ENCODE measurements at regions not wholly inside any gene's neighbourhood (a gene's known extent, or its start where the extent isn't known, plus 50 kb on each side); places are given as distances from the start of the nearest gene placed in this dataset.

DNA sequence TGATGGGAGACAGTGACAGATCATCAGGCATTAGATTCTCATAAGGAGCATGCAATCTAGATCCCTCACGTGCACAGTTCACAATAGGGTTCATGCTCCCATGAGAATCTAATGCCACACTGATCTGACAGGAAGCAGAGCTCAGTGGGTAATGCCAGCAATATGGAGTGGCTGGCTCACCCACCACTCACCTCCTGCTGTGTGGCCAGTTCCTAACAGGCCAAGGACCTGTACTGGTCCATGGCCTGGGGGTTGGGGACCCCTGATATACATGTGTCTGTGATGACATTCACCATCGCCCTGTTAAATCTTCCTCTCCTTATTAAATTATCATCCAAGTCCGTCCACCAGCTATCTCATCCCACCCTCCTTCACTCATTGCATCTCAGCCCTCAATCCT is 118.4 kb downstream of the TEX36 start:
- H3K4me1 Mint-ChIP-seq: no peaks in the 10 kb centered on the region
- no peak overlapping the region for H3K4me2 ChIP-seq (replicated peaks; ENCODE audit: low read depth, low read length, poor library complexity, severe bottlenecking)
- no peaks in the 10 kb centered on the region for H3K79me2 ChIP-seq (ENCODE audit: control insufficient read depth, insufficient read depth, low read length)
- CTCF ChIA-PET: no interaction called here
- H3K9me3 Mint-ChIP-seq (ENCODE audit: insufficient read depth): peaks cover under 1% of the 10 kb centered on the region
- POLR2A ChIA-PET: no interaction called here
- H3K27ac ChIP-seq (ENCODE audit: low read length in 2 of 2): no peak overlapping the region
- TF ChIP-seq, protein P1, sequence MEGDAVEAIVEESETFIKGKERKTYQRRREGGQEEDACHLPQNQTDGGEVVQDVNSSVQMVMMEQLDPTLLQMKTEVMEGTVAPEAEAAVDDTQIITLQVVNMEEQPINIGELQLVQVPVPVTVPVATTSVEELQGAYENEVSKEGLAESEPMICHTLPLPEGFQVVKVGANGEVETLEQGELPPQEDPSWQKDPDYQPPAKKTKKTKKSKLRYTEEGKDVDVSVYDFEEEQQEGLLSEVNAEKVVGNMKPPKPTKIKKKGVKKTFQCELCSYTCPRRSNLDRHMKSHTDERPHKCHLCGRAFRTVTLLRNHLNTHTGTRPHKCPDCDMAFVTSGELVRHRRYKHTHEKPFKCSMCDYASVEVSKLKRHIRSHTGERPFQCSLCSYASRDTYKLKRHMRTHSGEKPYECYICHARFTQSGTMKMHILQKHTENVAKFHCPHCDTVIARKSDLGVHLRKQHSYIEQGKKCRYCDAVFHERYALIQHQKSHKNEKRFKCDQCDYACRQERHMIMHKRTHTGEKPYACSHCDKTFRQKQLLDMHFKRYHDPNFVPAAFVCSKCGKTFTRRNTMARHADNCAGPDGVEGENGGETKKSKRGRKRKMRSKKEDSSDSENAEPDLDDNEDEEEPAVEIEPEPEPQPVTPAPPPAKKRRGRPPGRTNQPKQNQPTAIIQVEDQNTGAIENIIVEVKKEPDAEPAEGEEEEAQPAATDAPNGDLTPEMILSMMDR (IDR thresholded peaks at IDR 0.05): no peak
- TF ChIP-seq EZH2 (IDR thresholded peaks at IDR 0.05; ENCODE audit: borderline replicate concordance, insufficient read depth, low read depth, low read length, poor library complexity, severe bottlenecking): no peak
- H3K4me3 ChIP-seq (ENCODE audit: control extremely low read depth in 1 of 5, extremely low read depth in 1 of 5, insufficient read depth in 1 of 5, low read depth in 2 of 5, low read length in 4 of 5): no peak overlapping the region
- no peaks in the 10 kb centered on the region for H3K36me3 ChIP-seq (replicated peaks in 1 of 2; ENCODE audit: control extremely low read depth in 1 of 2, control insufficient read depth in 1 of 2, extremely low read depth in 1 of 2, insufficient read depth in 2 of 2, low read length in 1 of 2)
- H3K9ac ChIP-seq (ENCODE audit: low read length): no peak overlapping the region
- no peak overlapping the region for H3K4me3 Mint-ChIP-seq
- no peaks in the 10 kb centered on the region for H3K27me3 ChIP-seq (replicated peaks in 1 of 4; ENCODE audit: control extremely low read depth in 1 of 4, control insufficient read depth in 3 of 4, insufficient read depth in 4 of 4, low read length in 3 of 4)
- 74% methylated on average over 3 of the region's 3 CpGs for WGBS (ENCODE audit: insufficient coverage)
- ATAC-seq (ENCODE audit: low read depth) (no peak), DNase-seq (no peak)
- no peaks in the 10 kb centered on the region for H4K20me1 ChIP-seq (ENCODE audit: control insufficient read depth, insufficient read depth, low read length, poor library complexity, severe bottlenecking)
- H2AFZ ChIP-seq (ENCODE audit: insufficient read depth, low read depth, low read length, poor library complexity, severe bottlenecking): no peak overlapping the region
- no peak overlapping the region for H3K27ac Mint-ChIP-seq
- no peaks in the 10 kb centered on the region for H3K4me1 ChIP-seq (ENCODE audit: control insufficient read depth in 2 of 2, insufficient read depth in 2 of 2, low read length in 2 of 2)
- H3K27me3 Mint-ChIP-seq: peaks cover 20% of the 10 kb centered on the region
- intact Hi-C loops (cut with micrococcal nuclease): no loop called here
- peaks cover 0 to 2% (median 0%) of the 10 kb centered on the region in 3 donors for H3K9me3 ChIP-seq (ENCODE audit: control extremely low read depth in 1 of 3, control insufficient read depth in 2 of 3, insufficient read depth in 1 of 3, low read length in 2 of 3)

DNA sequence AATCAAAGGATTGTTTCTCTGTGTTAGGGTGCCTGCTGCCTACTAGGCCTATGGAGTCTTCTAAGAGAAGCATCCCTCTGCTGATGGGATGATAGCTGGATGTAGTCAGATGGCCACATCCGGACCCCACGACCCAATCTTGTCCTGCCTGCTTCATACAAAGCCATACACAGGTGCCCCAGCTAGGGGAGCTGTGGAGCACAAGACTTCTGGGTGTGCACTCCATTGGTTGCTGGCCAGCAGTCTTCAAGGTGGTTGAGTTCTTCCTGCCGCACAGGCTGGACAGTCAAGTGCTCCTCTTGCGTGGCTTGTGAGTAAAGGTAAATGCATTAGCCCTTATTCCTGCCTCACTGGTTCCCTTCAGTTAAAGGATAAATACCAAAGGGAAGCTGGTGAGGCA is 120.2 kb downstream of the TEX36 start:
- intact Hi-C loops (cut with micrococcal nuclease): no loop called here
- no peak for DNase-seq
- ChIA-PET POLR2A (no interaction called here), CTCF (no interaction called here)
- no peak overlapping the region for H3K4me2 ChIP-seq (replicated peaks; ENCODE audit: low read depth, low read length, poor library complexity, severe bottlenecking)
- H3K4me1 ChIP-seq (ENCODE audit: control insufficient read depth in 2 of 2, insufficient read depth in 2 of 2, low read length in 2 of 2): no peaks in the 10 kb centered on the region
- H3K36me3 ChIP-seq (replicated peaks in 1 of 2; ENCODE audit: control extremely low read depth in 1 of 2, control insufficient read depth in 1 of 2, extremely low read depth in 1 of 2, insufficient read depth in 2 of 2, low read length in 1 of 2): no peaks in the 10 kb centered on the region
- Mint-ChIP-seq H3K27me3 (peaks cover 20% of the 10 kb centered on the region), H3K9me3 (ENCODE audit: insufficient read depth) (no peaks in the 10 kb centered on the region), H3K4me3 (no peak overlapping the region), H3K27ac (no peak overlapping the region), H3K4me1 (no peaks in the 10 kb centered on the region)
- peaks cover 0 to 2% (median 0%) of the 10 kb centered on the region in 3 donors for H3K9me3 ChIP-seq (ENCODE audit: control extremely low read depth in 1 of 3, control insufficient read depth in 2 of 3, insufficient read depth in 1 of 3, low read length in 2 of 3)
- H4K20me1 ChIP-seq (ENCODE audit: control insufficient read depth, insufficient read depth, low read length, poor library complexity, severe bottlenecking): no peaks in the 10 kb centered on the region
- H3K4me3 ChIP-seq (ENCODE audit: control extremely low read depth in 1 of 5, extremely low read depth in 1 of 5, insufficient read depth in 1 of 5, low read depth in 2 of 5, low read length in 4 of 5): no peak overlapping the region
- no peaks in the 10 kb centered on the region for H3K79me2 ChIP-seq (ENCODE audit: control insufficient read depth, insufficient read depth, low read length)
- no peak for ATAC-seq (ENCODE audit: low read depth)
- no peak overlapping the region for H3K9ac ChIP-seq (ENCODE audit: low read length)
- H3K27ac ChIP-seq (ENCODE audit: low read length in 2 of 2): no peak overlapping the region
- no peaks in the 10 kb centered on the region for H3K27me3 ChIP-seq (replicated peaks in 1 of 4; ENCODE audit: control extremely low read depth in 1 of 4, control insufficient read depth in 3 of 4, insufficient read depth in 4 of 4, low read length in 3 of 4)
- WGBS (ENCODE audit: insufficient coverage): 76% methylated on average over 2 of the region's 4 CpGs
- H2AFZ ChIP-seq (ENCODE audit: insufficient read depth, low read depth, low read length, poor library complexity, severe bottlenecking): no peak overlapping the region
- TF ChIP-seq EZH2 (IDR thresholded peaks at IDR 0.05; ENCODE audit: borderline replicate concordance, insufficient read depth, low read depth, low read length, poor library complexity, severe bottlenecking): no peak
- TF ChIP-seq, protein P1 (IDR thresholded peaks at IDR 0.05): no peak

All from B cell (primary cell).